Activated CD4-positive, alpha-beta T cell treated with anti-CD3 and anti-CD28 coated beads, Interleukin-2, amount 10 ng/mL, durations not matched to agents 24 days and 14 days (primary cell): ENCODE measurements at regions not wholly inside any gene's neighbourhood (a gene's known extent, or its start where the extent isn't known, plus 50 kb on each side); places are given as distances from the start of the nearest gene placed in this dataset.
A peak's percentile ranks its signal among the peaks of the same experiment; 100 is the strongest.

Experiments used
- DNase-seq: peaks from one replicate; pipeline ENCODE4 v3.0.0; 2022
- H3K27ac Mint-ChIP-seq: one replicate; pipeline ENCODE4 v1.8.0; 2022; ENCODE audit warnings: mild to moderate bottlenecking, mixed read lengths
- H3K27me3 Mint-ChIP-seq: one replicate; pipeline ENCODE4 v1.8.0; 2022; ENCODE audit warnings: mixed read lengths
- H3K36me3 Mint-ChIP-seq: one replicate; pipeline ENCODE4 v1.8.0; 2022; ENCODE audit warnings: low read depth, mild to moderate bottlenecking, mixed read lengths
- H3K4me1 Mint-ChIP-seq: one replicate; pipeline ENCODE4 v1.8.0; 2021; ENCODE audit warnings: mixed read lengths
- H3K4me3 Mint-ChIP-seq: one replicate; pipeline ENCODE4 v1.8.0; 2022; ENCODE audit warnings: mild to moderate bottlenecking, moderate library complexity, mixed read lengths
- H3K9me3 Mint-ChIP-seq: one replicate; pipeline ENCODE4 v1.8.0; 2021; ENCODE audit warnings: mixed read lengths
- intact Hi-C: fragments of 100-400 bp; cut with micrococcal nuclease; formaldehyde crosslinking; loops from one replicate; pipeline ENCODE4 v1.15.1; 2023

GRCh38 chr11:35084817-35085440, 54.0 kb upstream of the CD44 start:
- H3K36me3 Mint-ChIP-seq: peaks cover 3% of the 10 kb centered on the region
- intact Hi-C loops: loop anchor here (10.0 kb wide), 1 partner anchor 850 kb away; no protein-coding TSS in a partner anchor
- H3K9me3 Mint-ChIP-seq: peaks cover 14% of the 10 kb centered on the region
- peaks cover 67% of the 10 kb centered on the region for H3K4me1 Mint-ChIP-seq
- no peak overlapping the region for H3K4me3 Mint-ChIP-seq
- DNase-seq: peak; percentile 58
- peaks cover 1% of the 10 kb centered on the region for H3K27me3 Mint-ChIP-seq
- H3K27ac Mint-ChIP-seq: peak overlapping the region; percentile 86

GRCh38 chr11:35085531-35086165, 53.3 kb upstream of the CD44 start:
- Mint-ChIP-seq H3K27ac (no peak overlapping the region), H3K4me3 (no peak overlapping the region), H3K36me3 (peaks cover 3% of the 10 kb centered on the region), H3K27me3 (peaks cover 1% of the 10 kb centered on the region), H3K9me3 (peaks cover 12% of the 10 kb centered on the region), H3K4me1 (peaks cover 60% of the 10 kb centered on the region)
- intact Hi-C loops: loop anchor here (10.0 kb wide), 1 partner anchor 851 kb away; no protein-coding TSS in a partner anchor
- DNase-seq: no peak

- H3K27me3 Mint-ChIP-seq: peaks cover 4% of the 10 kb centered on the region
- peaks cover 12% of the 10 kb centered on the region for H3K9me3 Mint-ChIP-seq
- H3K4me3 Mint-ChIP-seq: peak overlapping the region; percentile 9
- H3K36me3 Mint-ChIP-seq: peaks cover 3% of the 10 kb centered on the region
- intact Hi-C loops: loop anchor here (1.0 to 10.0 kb wide), 3 partner anchors 35 to 853 kb away; no protein-coding TSS in a partner anchor
- H3K27ac Mint-ChIP-seq: peak overlapping the region; percentile 61
- H3K4me1 Mint-ChIP-seq: peaks cover 51% of the 10 kb centered on the region
- DNase-seq: peak; percentile 64
These were observed 51.3 kb upstream of the CD44 start for GRCh38 chr11:35087648-35088047.

- Mint-ChIP-seq H3K36me3 (peaks cover 3% of the 10 kb centered on the region), H3K27me3 (peaks cover 5% of the 10 kb centered on the region), H3K4me3 (peak overlapping the region; percentile 31), H3K4me1 (peaks cover 45% of the 10 kb centered on the region), H3K27ac (peak overlapping the region; percentile 61), H3K9me3 (peaks cover 12% of the 10 kb centered on the region)
- intact Hi-C loops: loop anchor here (1.0 to 10.0 kb wide), 3 partner anchors 34 to 853 kb away; no protein-coding TSS in a partner anchor
- no peak for DNase-seq
These were observed 50.7 kb upstream of the CD44 start for GRCh38 chr11:35088226-35088625.

- H3K9me3 Mint-ChIP-seq: peaks cover 12% of the 10 kb centered on the region
- H3K27me3 Mint-ChIP-seq: peaks cover 8% of the 10 kb centered on the region
- peaks cover 3% of the 10 kb centered on the region for H3K36me3 Mint-ChIP-seq
- H3K4me3 Mint-ChIP-seq: no peak overlapping the region
- peaks cover 41% of the 10 kb centered on the region for H3K4me1 Mint-ChIP-seq
- H3K27ac Mint-ChIP-seq: peak overlapping the region; percentile 61
- DNase-seq: no peak
- intact Hi-C loops: loop anchor here (1.0 to 10.0 kb wide), 3 partner anchors 34 to 854 kb away; no protein-coding TSS in a partner anchor
These were observed 50.3 kb upstream of the CD44 start for GRCh38 chr11:35088676-35089075.
